ENCODE measurements at regions not wholly inside any gene's neighbourhood (a gene's known extent, or its start where the extent isn't known, plus 50 kb on each side); places are given as distances from the start of the nearest gene placed in this dataset.

DNA sequence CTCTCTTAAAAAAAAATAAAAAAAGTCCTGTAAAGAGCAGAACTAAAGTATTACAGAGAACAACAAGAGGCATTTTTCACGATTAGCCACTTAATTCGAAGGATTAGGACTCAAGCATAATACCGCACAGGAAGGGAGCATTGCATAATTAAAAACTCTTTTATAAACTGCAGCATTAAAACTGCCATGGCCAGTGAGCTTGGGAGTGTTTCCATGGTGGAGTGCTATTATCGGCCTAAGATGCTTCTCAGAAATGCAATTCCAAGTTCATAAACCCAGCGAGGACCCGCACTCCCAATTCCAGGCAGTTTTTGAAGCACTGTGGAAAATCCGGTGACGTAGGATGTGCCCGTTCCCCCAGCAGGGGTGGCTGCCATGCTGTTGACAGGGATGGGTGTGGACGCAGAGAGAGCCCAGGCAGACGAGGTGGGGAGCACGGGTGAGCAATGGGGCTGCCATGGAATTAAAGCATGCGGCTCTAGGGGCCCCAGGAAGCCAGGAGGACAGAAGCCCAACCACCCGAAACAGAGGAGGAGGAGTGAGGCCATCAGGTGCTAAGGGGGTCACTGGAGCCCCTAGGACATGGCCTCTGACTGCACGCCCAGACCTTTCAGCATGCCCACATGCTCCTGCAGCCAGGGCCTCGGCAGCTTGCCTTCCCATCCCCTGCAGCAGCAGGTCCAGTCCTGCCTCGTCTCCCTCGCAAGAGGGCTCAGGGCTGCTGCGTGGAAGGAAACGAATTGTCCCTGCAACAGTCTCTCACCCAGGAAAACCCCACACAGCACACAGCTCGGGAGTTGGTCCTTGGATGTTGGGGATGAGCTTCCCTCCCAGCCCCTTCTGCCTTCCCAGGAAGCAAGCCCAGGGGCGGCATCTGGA, 233.4 kb downstream of the NDUFA10 start:
- FAIRE-seq (no peak), DNase-seq (ENCODE audit: low spot score in 2 of 2) (no peak)

- no peak for DNase-seq (ENCODE audit: low spot score in 2 of 2)
- FAIRE-seq = no peak
Observed at GRCh38 chr2:239790721-239791120, 234.4 kb downstream of the NDUFA10 start.

DNA sequence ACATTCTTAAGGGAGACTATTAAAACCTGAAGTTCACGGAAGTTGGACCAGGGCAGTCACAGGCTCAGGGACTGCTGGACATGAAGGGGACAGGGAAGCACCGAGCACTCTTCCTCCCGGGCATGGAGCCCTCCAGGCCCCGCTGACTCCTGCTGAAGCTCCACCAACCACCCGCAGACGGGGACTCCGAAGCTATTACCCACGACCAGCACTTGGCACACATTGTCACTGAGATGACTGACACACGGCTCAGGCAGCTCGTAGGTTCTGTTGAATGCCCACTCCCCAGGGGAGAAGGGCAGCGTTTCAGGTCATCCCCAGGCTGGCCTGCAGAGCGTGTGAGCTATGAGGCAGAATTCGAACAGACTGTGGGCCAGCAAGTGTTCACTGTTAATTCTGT, 234.8 kb downstream of the NDUFA10 start:
- DNase-seq (ENCODE audit: low spot score in 2 of 2) (no peak), FAIRE-seq (no peak)

GRCh38 chr2:239789711-239790110, 235.4 kb downstream of the NDUFA10 start:
- no peak for DNase-seq (ENCODE audit: low spot score in 2 of 2)
- FAIRE-seq = no peak

DNA sequence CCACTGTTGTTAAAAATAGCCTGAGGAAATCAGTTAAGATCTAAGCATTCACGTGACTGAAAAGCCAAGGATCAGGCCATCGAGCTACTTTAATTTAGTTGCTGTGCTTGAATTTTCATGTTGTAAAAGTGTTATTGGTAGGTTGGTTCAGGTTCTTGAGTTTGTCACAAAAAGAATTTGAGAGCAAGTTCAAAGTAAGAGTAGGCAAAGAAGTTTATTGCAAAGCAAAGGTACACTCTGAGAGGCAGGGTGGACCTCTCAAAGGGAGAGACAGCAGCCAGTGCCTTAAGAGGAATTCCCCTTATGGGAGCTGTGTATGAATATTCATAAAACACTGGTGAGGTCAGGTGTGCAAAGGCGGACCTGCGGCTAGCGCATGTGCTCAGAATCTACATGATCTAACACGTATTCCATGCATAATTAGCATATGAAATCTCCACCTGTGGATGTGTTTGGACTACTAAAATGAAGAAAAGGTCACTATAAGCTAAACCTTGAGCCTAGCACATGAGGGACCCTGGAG, 236.5 kb downstream of the NDUFA10 start:
- FAIRE-seq = no peak
- DNase-seq (ENCODE audit: low spot score in 2 of 2) = no peak

- no peak for FAIRE-seq
Observed at GRCh38 chr2:239787538-239788050, 237.5 kb downstream of the NDUFA10 start.

GRCh38 chr2:239786791-239787190, 238.4 kb downstream of the NDUFA10 start:
- FAIRE-seq = no peak
- DNase-seq (ENCODE audit: low spot score in 2 of 2) = no peak

More at GRCh38 chr2:239787538-239788050, 237.5 kb downstream of the NDUFA10 start:
- no peak for DNase-seq (ENCODE audit: low spot score in 2 of 2)

- FAIRE-seq (no peak), DNase-seq (ENCODE audit: low spot score in 2 of 2) (no peak)
Observed at GRCh38 chr2:239781454-239781853, 243.7 kb downstream of the NDUFA10 start.

DNA sequence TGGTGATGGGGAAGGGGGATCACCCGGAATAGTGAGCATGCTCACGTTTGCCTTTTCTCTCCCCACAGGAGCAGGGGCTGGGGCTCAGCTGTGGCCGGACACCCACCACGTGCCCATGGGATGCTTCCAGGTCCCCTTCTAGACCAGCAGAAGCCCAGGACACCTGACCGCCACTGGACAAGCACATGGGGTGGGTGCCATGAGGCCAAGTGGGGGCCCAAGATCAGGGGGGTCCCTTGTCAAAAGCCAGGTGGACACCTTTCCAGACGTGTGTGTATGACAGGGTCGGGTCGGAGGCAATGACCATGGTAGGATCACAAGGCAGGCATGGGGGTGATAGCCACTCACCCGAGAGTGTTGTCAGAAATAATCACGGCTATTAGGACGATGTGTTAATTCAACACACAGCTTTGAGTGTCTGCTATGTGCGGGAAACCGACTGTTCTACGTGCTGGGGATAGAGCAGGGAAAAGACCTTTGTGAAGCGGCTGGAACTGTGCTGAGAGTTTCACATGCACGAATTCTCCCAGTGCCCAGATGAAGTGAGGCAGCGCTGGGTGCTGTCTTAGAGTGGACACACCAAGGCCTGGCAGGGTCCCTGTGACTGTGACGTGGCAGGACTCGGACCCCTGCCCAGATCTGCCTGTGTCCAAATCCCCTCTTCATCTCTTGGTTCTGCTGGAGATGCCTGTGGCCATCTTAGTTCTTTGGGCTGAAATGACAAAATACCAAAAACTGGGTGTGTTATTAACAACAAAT, 244.7 kb downstream of the NDUFA10 start:
- DNase-seq (ENCODE audit: low spot score in 2 of 2) = no peak
- no peak for FAIRE-seq

DNA sequence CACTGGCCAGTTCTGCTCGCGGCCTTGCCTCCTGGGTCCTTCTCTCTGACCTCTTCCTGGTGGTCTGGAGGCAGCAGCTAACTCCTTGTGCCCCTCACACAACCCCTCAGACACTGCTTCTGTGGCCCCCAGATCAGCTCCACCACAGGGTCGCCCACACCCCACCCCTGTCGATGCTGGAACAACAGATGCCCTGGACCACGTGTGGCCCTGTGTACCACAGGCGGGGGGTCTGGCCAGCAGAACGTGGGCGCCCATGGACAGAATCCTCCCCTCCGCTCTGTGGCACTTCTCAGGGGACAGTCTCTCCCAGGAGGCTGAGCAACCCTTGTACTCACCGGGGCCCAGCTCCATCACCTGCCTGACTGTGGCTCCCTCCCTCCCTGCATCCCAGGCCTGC, 245.6 kb downstream of the NDUFA10 start:
- DNase-seq (ENCODE audit: low spot score in 2 of 2) (no peak), FAIRE-seq (no peak)

DNA sequence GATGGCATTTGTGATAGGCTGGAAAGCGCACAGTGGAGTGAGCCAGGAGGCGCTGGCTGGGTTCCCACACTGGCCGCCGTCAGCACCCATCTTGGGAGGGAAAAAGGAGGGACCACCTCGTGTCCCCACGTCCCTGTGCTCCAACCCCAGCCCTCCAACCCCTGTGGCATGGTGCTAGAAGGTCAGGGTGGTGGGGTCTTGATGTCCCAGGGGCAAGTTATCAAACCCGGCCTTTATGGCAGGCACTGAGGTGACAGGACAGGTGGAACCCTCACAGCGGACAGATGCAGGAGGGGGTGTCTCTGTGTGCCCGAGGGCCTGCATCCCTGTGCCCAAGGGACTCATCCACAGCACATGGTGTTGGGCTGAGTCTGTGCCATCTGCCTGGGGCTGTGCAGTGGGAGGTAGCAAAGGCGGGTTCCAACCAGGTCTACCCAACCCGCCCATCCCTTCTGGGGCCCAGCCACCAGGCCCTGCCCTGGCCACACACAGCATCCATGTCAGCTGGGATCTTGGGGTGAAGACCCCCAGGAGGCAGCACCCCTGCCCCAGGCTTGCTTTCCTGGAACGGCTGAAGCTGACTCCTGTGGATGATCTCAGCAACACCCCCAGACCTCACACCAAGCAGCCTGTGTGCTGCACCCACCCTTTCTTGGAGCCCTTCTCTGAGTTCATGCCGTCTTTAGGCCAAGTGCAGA, 246.1 kb downstream of the NDUFA10 start:
- FAIRE-seq = no peak

GRCh38 chr2:239778042-239778851, 246.9 kb downstream of the NDUFA10 start:
- FAIRE-seq = no peak
- DNase-seq (ENCODE audit: low spot score in 2 of 2) = no peak

More for the DNA sequence above, 246.1 kb downstream of the NDUFA10 start:
- no peak for DNase-seq (ENCODE audit: low spot score in 2 of 2)

DNA sequence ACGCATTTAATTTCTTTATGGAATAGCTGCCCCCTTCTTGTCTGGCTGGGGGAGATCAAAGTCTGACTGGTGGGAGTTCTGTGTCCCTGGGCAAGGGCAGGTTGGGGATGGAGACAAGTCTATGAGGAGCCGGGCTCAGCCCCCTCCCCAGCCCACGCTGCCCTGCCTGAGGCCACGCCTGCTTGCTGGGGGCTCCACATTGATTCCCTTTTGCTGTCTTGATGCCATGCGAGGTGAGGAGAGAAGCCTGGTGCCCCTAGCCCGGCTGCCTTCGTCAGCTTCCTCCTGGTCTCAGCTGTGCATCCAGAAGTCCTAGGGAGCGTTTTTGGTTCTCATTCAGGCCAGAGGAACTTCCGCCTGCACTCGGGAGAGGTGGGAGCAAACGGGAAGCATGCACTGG, 247.9 kb downstream of the NDUFA10 start:
- no peak for DNase-seq (ENCODE audit: low spot score in 2 of 2)
- FAIRE-seq = no peak

- no peak for DNase-seq (ENCODE audit: low spot score in 2 of 2)
- no peak for FAIRE-seq
Observed at GRCh38 chr2:239776436-239777005, 248.6 kb downstream of the NDUFA10 start.

GRCh38 chr2:239775623-239776435, 249.3 kb downstream of the NDUFA10 start:
- DNase-seq (ENCODE audit: low spot score in 2 of 2) (no peak), FAIRE-seq (no peak)

DNA sequence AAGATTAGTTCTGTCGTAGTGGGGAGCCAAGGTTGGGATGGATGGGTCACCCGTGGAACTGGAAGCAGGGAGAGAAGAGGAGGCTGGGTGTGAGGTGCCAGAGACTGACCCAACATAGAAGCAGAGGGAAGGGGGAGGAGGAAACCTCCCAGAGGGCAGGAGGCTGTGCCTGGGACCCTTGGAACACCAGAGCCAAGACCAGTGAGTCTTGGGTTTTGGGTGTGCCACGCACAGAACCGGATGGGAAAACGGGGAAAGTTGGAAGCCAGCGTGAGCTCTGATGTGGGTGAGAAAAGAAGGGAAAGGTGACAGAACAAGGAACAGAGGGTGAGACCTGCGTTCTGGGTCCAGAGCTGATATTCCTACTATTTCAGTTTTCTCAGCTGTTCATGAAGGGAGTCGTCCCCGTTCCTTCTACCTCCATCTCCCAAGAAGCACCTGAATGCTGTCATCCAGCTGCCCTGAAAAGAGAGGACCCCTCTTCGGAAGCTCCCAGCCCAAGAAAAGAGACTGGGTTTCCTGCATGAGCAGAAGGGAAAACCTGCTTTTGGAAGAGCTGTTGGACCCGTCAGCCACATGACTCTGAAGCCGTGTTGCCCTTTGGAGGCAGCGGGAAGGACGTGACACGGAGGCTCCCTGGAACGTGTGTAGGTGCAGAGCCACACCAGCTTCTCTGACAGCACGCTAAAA, 250.1 kb downstream of the NDUFA10 start:
- DNase-seq (ENCODE audit: low spot score in 2 of 2) = no peak
- no peak for FAIRE-seq

- no peak for DNase-seq (ENCODE audit: low spot score in 2 of 2)
- FAIRE-seq = no peak
Observed at GRCh38 chr2:239774142-239774462, 251.0 kb downstream of the NDUFA10 start.

Measured in frontal cortex (tissue), 3 donors.